Caco-2 (cell line): ENCODE measurements at regions not wholly inside any gene's neighbourhood (a gene's known extent, or its start where the extent isn't known, plus 50 kb on each side); places are given as distances from the start of the nearest gene placed in this dataset.

Experiments
- BruUV-seq: library from RNA; stranded (reverse); fragments of 400-500 nt; replicated peaks from 2 replicates; lab custom pipeline; 2021; lab: Mats Ljungman, UMichigan
- CTCF ChIA-PET: fragments of 300-600 bp; sonication (Branson Sonifier 250); formaldehyde crosslinking; loops from one replicate; lab custom pipeline; 2022; ENCODE audit warnings: antibody characterized with exemption; lab: Charles Lee
- POLR2A ChIA-PET: fragments of 300-600 bp; sonication (Branson Sonifier 250); formaldehyde crosslinking; loops from one replicate; lab custom pipeline; 2022; ENCODE audit warnings: antibody characterized with exemption; lab: Charles Lee
- DNase-seq, 2 experiments: peaks; one replicate each; pipeline versions ENCODE4 v3.0.0 to v3.0.0-alpha.2; 2020 to 2022
- H3K27me3 ChIP-seq: replicated peaks from 2 replicates; pipeline ENCODE4 v1.6.0; 2011; ENCODE audit warnings: low read length; ENCODE audit not compliant: control insufficient read depth, insufficient read depth
- H3K36me3 ChIP-seq: 2 replicates; pipeline ENCODE4 v1.5.1; 2011; ENCODE audit warnings: low read length; ENCODE audit not compliant: control insufficient read depth, insufficient read depth
- H3K4me1 ChIP-seq: fragments of 250-450 bp; sonication (Bioruptor Pico); 2 replicates; pipeline ENCODE4 v1.5.1; 2020; ENCODE audit warnings: mild to moderate bottlenecking
- H3K4me3 ChIP-seq: 2 replicates; pipeline ENCODE4 v1.5.1; 2011; ENCODE audit warnings: low read depth, mild to moderate bottlenecking, control low read depth, low read length
- H3K9me3 ChIP-seq: fragments of 250-450 bp; sonication (Bioruptor Pico); 2 replicates; pipeline ENCODE4 v1.5.1; 2020; ENCODE audit warnings: mild to moderate bottlenecking, moderate library complexity
- H3K27ac Mint-ChIP-seq: one replicate; pipeline ENCODE4 v1.8.0; 2022; ENCODE audit warnings: mixed read lengths; ENCODE audit not compliant: unreplicated experiment
- H3K27me3 Mint-ChIP-seq: one replicate; pipeline ENCODE4 v1.8.0; 2022; ENCODE audit warnings: mixed read lengths; ENCODE audit not compliant: insufficient read depth, unreplicated experiment
- H3K36me3 Mint-ChIP-seq: one replicate; pipeline ENCODE4 v1.8.0; 2022; ENCODE audit warnings: mild to moderate bottlenecking, mixed read lengths; ENCODE audit not compliant: insufficient read depth, unreplicated experiment
- H3K4me1 Mint-ChIP-seq: one replicate; pipeline ENCODE4 v1.8.0; 2022; ENCODE audit warnings: low read depth, mixed read lengths; ENCODE audit not compliant: unreplicated experiment
- H3K4me3 Mint-ChIP-seq: one replicate; pipeline ENCODE4 v1.8.0; 2022; ENCODE audit warnings: mild to moderate bottlenecking, moderate library complexity, mixed read lengths; ENCODE audit not compliant: unreplicated experiment
- H3K9me3 Mint-ChIP-seq: one replicate; pipeline ENCODE4 v1.8.0; 2022; ENCODE audit warnings: mixed read lengths; ENCODE audit not compliant: unreplicated experiment
- CTCF ChIP-seq, 2 experiments: fragments of 200-600 bp in 1 of 2; IDR thresholded peaks; 1 replicate in 1 of 2; 2 replicates in 1 of 2; pipeline versions ENCODE4 v1.5.1 to v1.8.0; 2011 to 2022; ENCODE audit warnings: antibody characterized with exemption in 1 of 2, control low read depth in 1 of 2, inconsistent platforms in 1 of 2, low read depth in 1 of 2, low read length in 1 of 2, mild to moderate bottlenecking in 1 of 2, moderate library complexity in 1 of 2; ENCODE audit not compliant: insufficient read depth in 1 of 2, severe bottlenecking in 1 of 2, unreplicated experiment in 1 of 2
- intact Hi-C: fragments of 100-400 bp; cut with micrococcal nuclease; formaldehyde crosslinking; loops from one replicate; pipeline ENCODE4 v1.10.0; 2022; ENCODE audit not compliant: unreplicated experiment

- Mint-ChIP-seq H3K4me1 (peaks cover 15% of the 10 kb centered on the region), H3K27ac (no peak overlapping the region), H3K9me3 (no peaks in the 10 kb centered on the region), H3K4me3 (no peak overlapping the region), H3K27me3 (no peaks in the 10 kb centered on the region), H3K36me3 (peaks cover 6% of the 10 kb centered on the region)
- peak; percentile 31 to 51 for TF ChIP-seq CTCF (IDR thresholded peaks at IDR 0.05; ENCODE audit: insufficient read depth in 1 of 2, low read depth in 1 of 2, low read length in 1 of 2, severe bottlenecking in 1 of 2, unreplicated experiment in 1 of 2)
- POLR2A ChIA-PET: no interaction called here
- CTCF ChIA-PET: interaction anchor here (1.2 kb wide), 1 partner anchor 134 kb away, joined by 3 read pairs; no protein-coding TSS in a partner anchor
- intact Hi-C loops: loop anchor here (1.0 kb wide), 1 partner anchor 133 kb away; no protein-coding TSS in a partner anchor
- no peak overlapping the region for H3K4me3 ChIP-seq
- no peaks in the 10 kb centered on the region for H3K9me3 ChIP-seq
- H3K27me3 ChIP-seq: no peaks in the 10 kb centered on the region
- H3K36me3 ChIP-seq: no peaks in the 10 kb centered on the region
- no peaks in the 10 kb centered on the region for H3K4me1 ChIP-seq
- BruUV-seq: no TSS peak
- DNase-seq: peak; percentile 45 to 51
These were observed 54.2 kb upstream of the ARHGEF3 start for GRCh38 chr3:56855856-56856512.

- Histone ChIP-seq H3K4me3 (no peak overlapping the region), H3K4me1 (no peaks in the 10 kb centered on the region), H3K9me3 (no peaks in the 10 kb centered on the region), H3K27me3 (no peaks in the 10 kb centered on the region), H3K36me3 (no peaks in the 10 kb centered on the region)
- H3K27me3 Mint-ChIP-seq: no peaks in the 10 kb centered on the region
- POLR2A ChIA-PET: no interaction called here
- CTCF ChIA-PET: no interaction called here
- intact Hi-C loops: no loop called here
- no peak for DNase-seq
- H3K9me3 Mint-ChIP-seq: no peaks in the 10 kb centered on the region
- H3K4me1 Mint-ChIP-seq: peaks cover 15% of the 10 kb centered on the region
- no peak for TF ChIP-seq CTCF (IDR thresholded peaks at IDR 0.05; ENCODE audit: insufficient read depth in 1 of 2, low read depth in 1 of 2, low read length in 1 of 2, severe bottlenecking in 1 of 2, unreplicated experiment in 1 of 2)
- H3K27ac Mint-ChIP-seq: no peak overlapping the region
- H3K36me3 Mint-ChIP-seq: peaks cover 6% of the 10 kb centered on the region
- no TSS peak for BruUV-seq
- no peak overlapping the region for H3K4me3 Mint-ChIP-seq
These were observed 53.3 kb upstream of the ARHGEF3 start for GRCh38 chr3:56854856-56855611.

DNA sequence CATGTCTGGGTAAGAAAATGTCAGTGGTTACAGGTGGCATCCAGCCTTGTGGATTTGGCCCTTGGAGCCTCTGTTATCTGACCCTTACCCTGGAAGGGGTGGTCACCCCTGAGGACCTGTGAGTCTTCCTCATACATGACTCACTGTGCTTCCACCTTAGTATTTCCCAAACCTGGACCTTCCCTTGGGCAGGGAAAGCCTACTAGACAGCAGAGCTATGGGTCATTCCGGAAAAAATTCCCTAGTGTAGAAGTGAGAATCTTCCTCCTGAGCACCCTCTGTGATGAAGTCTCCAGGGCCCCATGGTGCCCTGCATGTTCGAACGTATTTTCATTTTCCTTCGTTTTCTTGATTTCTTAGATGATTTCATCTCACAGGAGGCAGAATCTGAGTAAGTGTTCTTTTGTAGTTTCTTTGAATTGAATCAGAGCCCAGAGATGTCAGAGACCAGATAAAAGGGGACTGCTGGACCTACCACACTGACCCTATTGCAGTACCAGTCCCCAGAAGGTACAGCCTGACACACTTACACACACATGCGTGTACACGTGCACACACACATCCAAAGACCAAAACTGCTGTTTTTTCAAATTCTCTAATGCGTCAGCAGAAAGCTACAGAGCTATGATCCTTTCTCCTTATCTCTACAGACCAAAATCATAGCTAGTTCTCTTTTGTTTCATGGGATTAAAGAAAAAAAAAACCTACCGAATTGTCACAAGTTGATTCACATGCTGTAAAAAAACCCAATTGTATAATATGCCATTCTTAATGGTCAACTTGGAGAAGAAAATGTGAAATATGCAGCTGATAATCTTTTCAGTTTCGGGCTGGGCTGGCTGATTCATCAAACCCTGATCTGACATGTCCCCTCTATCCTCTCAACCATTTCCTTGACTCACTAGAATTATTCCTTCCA, 50.5 kb upstream of the ARHGEF3 start:
- no peak for TF ChIP-seq CTCF (IDR thresholded peaks at IDR 0.05; ENCODE audit: insufficient read depth in 1 of 2, low read depth in 1 of 2, low read length in 1 of 2, severe bottlenecking in 1 of 2, unreplicated experiment in 1 of 2)
- intact Hi-C loops: no loop called here
- Histone ChIP-seq H3K4me1 (no peaks in the 10 kb centered on the region), H3K27me3 (no peaks in the 10 kb centered on the region), H3K36me3 (no peaks in the 10 kb centered on the region), H3K9me3 (no peaks in the 10 kb centered on the region), H3K4me3 (no peak overlapping the region)
- peaks cover 6% of the 10 kb centered on the region for H3K36me3 Mint-ChIP-seq
- no peaks in the 10 kb centered on the region for H3K9me3 Mint-ChIP-seq
- no peak overlapping the region for H3K27ac Mint-ChIP-seq
- no peaks in the 10 kb centered on the region for H3K27me3 Mint-ChIP-seq
- DNase-seq: no peak
- POLR2A ChIA-PET: no interaction called here
- no TSS peak for BruUV-seq
- H3K4me1 Mint-ChIP-seq: peaks cover 13% of the 10 kb centered on the region
- CTCF ChIA-PET: no interaction called here
- H3K4me3 Mint-ChIP-seq: no peak overlapping the region
